ENCODE measurements at regions not wholly inside any gene's neighbourhood (a gene's known extent, or its start where the extent isn't known, plus 50 kb on each side); places are given as distances from the start of the nearest gene placed in this dataset.

GRCh38 chr1:238272145-238272544, 381.4 kb upstream of the ZP4 start:
- Histone ChIP-seq H3K27me3 (no peaks in the 10 kb centered on the region), H3K36me3 (no peaks in the 10 kb centered on the region), H3K4me3 (no peak overlapping the region), H3K27ac (no peak overlapping the region), H3K9me3 (peaks cover 0 to 4% (median under 1%) of the 10 kb centered on the region in 4 donors), H3K4me1 (no peaks in the 10 kb centered on the region)
- no peak for DNase-seq
- intact Hi-C loops (cut with DNase I), result no loop called here
- WGBS, 2 donors, result 93% methylated on average over 3 of the region's 3 CpGs
- TF ChIP-seq EP300 (IDR thresholded peaks at IDR 0.05), result no peak
- TF ChIP-seq POLR2AphosphoS5 (IDR thresholded peaks at IDR 0.05), result no peak
- TF ChIP-seq, protein P1, sequence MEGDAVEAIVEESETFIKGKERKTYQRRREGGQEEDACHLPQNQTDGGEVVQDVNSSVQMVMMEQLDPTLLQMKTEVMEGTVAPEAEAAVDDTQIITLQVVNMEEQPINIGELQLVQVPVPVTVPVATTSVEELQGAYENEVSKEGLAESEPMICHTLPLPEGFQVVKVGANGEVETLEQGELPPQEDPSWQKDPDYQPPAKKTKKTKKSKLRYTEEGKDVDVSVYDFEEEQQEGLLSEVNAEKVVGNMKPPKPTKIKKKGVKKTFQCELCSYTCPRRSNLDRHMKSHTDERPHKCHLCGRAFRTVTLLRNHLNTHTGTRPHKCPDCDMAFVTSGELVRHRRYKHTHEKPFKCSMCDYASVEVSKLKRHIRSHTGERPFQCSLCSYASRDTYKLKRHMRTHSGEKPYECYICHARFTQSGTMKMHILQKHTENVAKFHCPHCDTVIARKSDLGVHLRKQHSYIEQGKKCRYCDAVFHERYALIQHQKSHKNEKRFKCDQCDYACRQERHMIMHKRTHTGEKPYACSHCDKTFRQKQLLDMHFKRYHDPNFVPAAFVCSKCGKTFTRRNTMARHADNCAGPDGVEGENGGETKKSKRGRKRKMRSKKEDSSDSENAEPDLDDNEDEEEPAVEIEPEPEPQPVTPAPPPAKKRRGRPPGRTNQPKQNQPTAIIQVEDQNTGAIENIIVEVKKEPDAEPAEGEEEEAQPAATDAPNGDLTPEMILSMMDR (IDR thresholded peaks at IDR 0.05), result no peak
- TF ChIP-seq POLR2A (IDR thresholded peaks at IDR 0.05), result no peak

DNA sequence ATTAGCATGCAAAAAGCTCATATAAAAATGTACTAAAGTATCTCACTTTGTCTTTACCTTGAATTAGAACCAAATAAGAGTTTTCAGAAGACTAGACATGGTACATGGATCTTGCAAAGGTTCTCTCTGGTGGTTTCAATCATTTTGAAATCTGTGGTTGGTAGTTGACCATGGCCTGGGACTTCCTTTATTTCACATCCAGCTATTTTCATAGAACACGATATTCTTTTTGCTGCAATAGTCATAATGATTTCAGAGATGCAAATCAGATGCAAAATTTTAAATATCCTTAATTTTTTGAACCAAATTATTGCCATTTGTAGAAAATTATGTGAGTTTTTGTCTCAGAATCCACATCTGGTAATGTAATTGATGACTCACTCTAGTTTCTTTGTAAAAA, 375.1 kb upstream of the ZP4 start:
- H3K9me3 ChIP-seq, result no peaks in the 10 kb centered on the region
- no peak overlapping the region for H3K27ac ChIP-seq
- WGBS, 2 donors, result 46 to 67% methylated on average over 1 of the region's 1 CpG
- TF ChIP-seq, protein P1 (IDR thresholded peaks at IDR 0.05), result no peak
- TF ChIP-seq EP300 (IDR thresholded peaks at IDR 0.05), result no peak
- TF ChIP-seq POLR2A (IDR thresholded peaks at IDR 0.05), result no peak
- TF ChIP-seq POLR2AphosphoS5 (IDR thresholded peaks at IDR 0.05), result no peak
- no peak overlapping the region for H3K4me3 ChIP-seq
- no peaks in the 10 kb centered on the region for H3K4me1 ChIP-seq
- no peaks in the 10 kb centered on the region for H3K27me3 ChIP-seq
- DNase-seq, result no peak
- intact Hi-C loops (cut with DNase I), result no loop called here
- H3K36me3 ChIP-seq, result no peaks in the 10 kb centered on the region

- Histone ChIP-seq H3K4me3 (no peak overlapping the region), H3K27me3 (no peaks in the 10 kb centered on the region), H3K36me3 (no peaks in the 10 kb centered on the region), H3K27ac (no peak overlapping the region), H3K4me1 (no peaks in the 10 kb centered on the region), H3K9me3 (no peaks in the 10 kb centered on the region)
- no peak for DNase-seq
- intact Hi-C loops (cut with DNase I), result no loop called here
- TF ChIP-seq, protein P1 (IDR thresholded peaks at IDR 0.05), result no peak
- TF ChIP-seq POLR2A (IDR thresholded peaks at IDR 0.05) (no peak), POLR2AphosphoS5 (IDR thresholded peaks at IDR 0.05) (no peak), EP300 (IDR thresholded peaks at IDR 0.05) (no peak)
These were observed 374.2 kb upstream of the ZP4 start for GRCh38 chr1:238264951-238265350.

- Histone ChIP-seq H3K9me3 (peaks cover 0 to 2% (median 0%) of the 10 kb centered on the region in 4 donors), H3K4me3 (no peak overlapping the region), H3K27ac (no peak overlapping the region), H3K36me3 (no peaks in the 10 kb centered on the region), H3K4me1 (no peaks in the 10 kb centered on the region), H3K27me3 (no peaks in the 10 kb centered on the region)
- DNase-seq, result no peak
- TF ChIP-seq POLR2AphosphoS5 (IDR thresholded peaks at IDR 0.05), result no peak
- no peak for TF ChIP-seq POLR2A (IDR thresholded peaks at IDR 0.05)
- intact Hi-C loops (cut with DNase I), result no loop called here
These were observed 367.8 kb upstream of the ZP4 start for GRCh38 chr1:238258510-238258909.

DNA sequence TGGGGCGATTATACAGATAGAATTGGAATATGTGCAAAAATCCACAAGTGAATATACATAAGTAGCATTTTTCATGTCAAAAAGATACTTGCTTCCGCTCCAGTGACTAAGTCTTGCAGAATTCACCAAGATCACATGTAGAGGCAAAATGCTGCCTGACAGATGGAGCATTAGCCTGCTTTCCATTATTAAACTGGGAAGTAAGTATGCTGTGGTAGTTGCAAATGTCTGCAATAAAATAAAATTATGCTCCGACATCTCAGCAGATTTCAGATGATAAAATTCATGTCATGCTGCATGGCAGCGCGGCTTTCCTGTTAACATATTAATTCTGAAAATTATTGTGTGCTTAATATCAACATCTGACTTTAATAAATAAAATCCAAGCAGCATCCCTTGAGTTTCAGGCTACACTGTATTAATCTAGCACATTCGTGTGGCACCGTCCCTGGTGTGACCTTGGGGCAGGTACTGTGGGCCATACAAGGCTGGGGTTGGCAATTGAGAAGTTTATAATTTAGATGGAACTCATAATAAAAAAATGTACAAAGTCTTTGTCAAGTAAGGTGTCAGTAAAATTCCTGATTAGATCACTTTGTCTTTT, 366.4 kb upstream of the ZP4 start:
- Histone ChIP-seq H3K9me3 (peaks cover 0 to 2% (median 0%) of the 10 kb centered on the region in 4 donors), H3K4me1 (no peaks in the 10 kb centered on the region), H3K36me3 (no peaks in the 10 kb centered on the region), H3K27me3 (no peaks in the 10 kb centered on the region), H3K27ac (no peak overlapping the region), H3K4me3 (no peak overlapping the region)
- TF ChIP-seq POLR2AphosphoS5 (IDR thresholded peaks at IDR 0.05) (no peak), POLR2A (IDR thresholded peaks at IDR 0.05) (no peak), EP300 (IDR thresholded peaks at IDR 0.05) (no peak)
- TF ChIP-seq, protein P1 (IDR thresholded peaks at IDR 0.05), result no peak
- WGBS, 2 donors, result 77 to 87% methylated on average over 7 of the region's 7 CpGs
- no peak for DNase-seq
- intact Hi-C loops (cut with DNase I), result no loop called here

Data from sigmoid colon (tissue), 6 donors.